Body of pancreas (tissue), 4 donors: ENCODE measurements at regions not wholly inside any gene's neighbourhood (a gene's known extent, or its start where the extent isn't known, plus 50 kb on each side); places are given as distances from the start of the nearest gene placed in this dataset.
"Not testable (repeated sequence)": the region's sequence is repeated elsewhere in the genome, so short reads cannot be mapped to it uniquely, and the experiment has no call there.

Experiments
- ATAC-seq: fragments of 150-250 bp; one replicate; pipeline ENCODE4 v1.9.1; 2016
- DNase-seq, 4 donors: peaks; one replicate each; pipeline ENCODE4 v3.0.0-alpha.2; 2019
- H3K27ac ChIP-seq, 4 donors: fragments of 200-600 bp; sonication (generic); 1 replicate in 3 of 4; 2 replicates in 1 of 4; pipeline versions ENCODE4 v1.5.1 to v1.6.1; 2016 to 2019; ENCODE audit warnings: mild to moderate bottlenecking in 1 of 4, mixed read lengths in 1 of 4, moderate library complexity in 1 of 4
- H3K27me3 ChIP-seq, 2 donors: fragments of 200-600 bp; sonication (generic); one replicate each; pipeline ENCODE4 v1.6.0; 2016; ENCODE audit warnings: mild to moderate bottlenecking in 1 of 2
- H3K36me3 ChIP-seq, 2 donors: fragments of 200-600 bp; sonication (generic); replicated peaks in 1 of 2; 2 replicates each; pipeline ENCODE4 v1.5.1; 2016; ENCODE audit warnings: low read depth in 2 of 2; ENCODE audit not compliant: insufficient read depth in 1 of 2
- H3K4me1 ChIP-seq: fragments of 200-600 bp; sonication (generic); one replicate; pipeline ENCODE4 v1.6.0; 2016
- H3K4me3 ChIP-seq, 2 donors: fragments of 200-600 bp; sonication (generic); 1 replicate in 1 of 2; 2 replicates in 1 of 2; pipeline ENCODE4 v1.5.1; 2016 to 2019
- H3K9me3 ChIP-seq, 3 donors: fragments of 200-600 bp; sonication (generic); 1 replicate in 2 of 3; 2 replicates in 1 of 3; pipeline ENCODE4 v1.5.1; 2016
- CTCF ChIP-seq, 7 experiments: fragments of 450-650 bp in 4 of 7; fragments of 200-600 bp in 3 of 7; sonication (generic) in 3 of 7; IDR thresholded peaks; one replicate each; pipeline ENCODE4 v1.5.1; 2016 to 2019; ENCODE audit warnings: antibody characterized with exemption in 7 of 7
- POLR2A ChIP-seq, 3 donors: fragments of 450-650 bp; IDR thresholded peaks; one replicate each; pipeline ENCODE4 v1.6.1; 2016; ENCODE audit warnings: antibody characterized with exemption in 3 of 3, mild to moderate bottlenecking in 2 of 3
- WGBS, 2 donors: methylation state at CpG; one replicate each; pipeline ENCODE4 v1.1.5; 2017; 5-methylcytosine and 5-hydroxymethylcytosine counted together
- intact Hi-C: fragments of 100-400 bp; cut with DNase I; formaldehyde crosslinking; loops from one replicate; pipeline ENCODE4 v1.15.1; 2023

GRCh38 chr10:5576780-5577624 lies 52.2 kb downstream of the CALML3 start:
- Histone ChIP-seq H3K27ac (no peak overlapping the region), H3K9me3 (no peaks in the 10 kb centered on the region), H3K4me1 (no peaks in the 10 kb centered on the region), H3K4me3 (no peak overlapping the region), H3K36me3 (no peaks in the 10 kb centered on the region), H3K27me3 (no peaks in the 10 kb centered on the region)
- TF ChIP-seq CTCF (IDR thresholded peaks at IDR 0.05): no peak
- no peak for ATAC-seq
- WGBS, 2 donors: 79 to 84% methylated on average over 33 to 39 of the region's 47 CpGs
- no peak for DNase-seq
- intact Hi-C loops: no loop called here

GRCh38 chr10:5580038-5580428 lies 55.3 kb downstream of the CALML3 start:
- H3K36me3 ChIP-seq, intact Hi-C loops, ATAC-seq, H3K4me1 ChIP-seq, H3K9me3 ChIP-seq, H3K27ac ChIP-seq, H3K27me3 ChIP-seq, H3K4me3 ChIP-seq, DNase-seq: not testable (repeated sequence)
- WGBS, 2 donors: 70 to 89% methylated on average over 4 of the region's 4 CpGs

GRCh38 chr10:5581670-5582566 lies 57.2 kb downstream of the CALML3 start:
- intact Hi-C loops: no loop called here
- H3K27ac ChIP-seq: no peak overlapping the region
- no peak overlapping the region for H3K4me3 ChIP-seq
- ATAC-seq: no peak
- no peaks in the 10 kb centered on the region for H3K36me3 ChIP-seq
- no peak for TF ChIP-seq POLR2A (IDR thresholded peaks at IDR 0.05)
- no peak for TF ChIP-seq CTCF (IDR thresholded peaks at IDR 0.05)
- H3K27me3 ChIP-seq: no peaks in the 10 kb centered on the region
- H3K4me1 ChIP-seq: peaks cover 8% of the 10 kb centered on the region
- DNase-seq: no peak
- 79 to 88% methylated on average over 9 to 11 of the region's 11 CpGs for WGBS, 2 donors
- no peaks in the 10 kb centered on the region for H3K9me3 ChIP-seq

GRCh38 chr10:5582736-5583135 lies 58.0 kb downstream of the CALML3 start:
- Histone ChIP-seq H3K4me3 (no peak overlapping the region), H3K36me3 (no peaks in the 10 kb centered on the region), H3K27me3 (no peaks in the 10 kb centered on the region), H3K27ac (no peak overlapping the region), H3K9me3 (no peaks in the 10 kb centered on the region), H3K4me1 (peaks cover 8% of the 10 kb centered on the region)
- WGBS, 2 donors: 66 to 71% methylated on average over 12 of the region's 12 CpGs
- intact Hi-C loops: no loop called here
- ATAC-seq: no peak
- no peak for TF ChIP-seq CTCF (IDR thresholded peaks at IDR 0.05)
- no peak for TF ChIP-seq POLR2A (IDR thresholded peaks at IDR 0.05)
- no peak for DNase-seq

- intact Hi-C loops: no loop called here
- Histone ChIP-seq H3K27me3 (no peaks in the 10 kb centered on the region), H3K9me3 (no peaks in the 10 kb centered on the region), H3K4me1 (peaks cover 8% of the 10 kb centered on the region), H3K4me3 (no peak overlapping the region), H3K27ac (no peak overlapping the region), H3K36me3 (no peaks in the 10 kb centered on the region)
- WGBS, 2 donors: 26 to 35% methylated on average over 16 to 18 of the region's 18 CpGs
- no peak for TF ChIP-seq CTCF (IDR thresholded peaks at IDR 0.05)
- no peak for TF ChIP-seq POLR2A (IDR thresholded peaks at IDR 0.05)
- ATAC-seq (peak; percentile 86), DNase-seq (peak; percentile 77 to 85 (median 80))
These were observed 58.9 kb downstream of the CALML3 start for GRCh38 chr10:5583525-5584175.
